ENCODE measurements at regions not wholly inside any gene's neighbourhood (a gene's known extent, or its start where the extent isn't known, plus 50 kb on each side); places are given as distances from the start of the nearest gene placed in this dataset.
A peak's percentile ranks its signal among the peaks of the same experiment; 100 is the strongest.

DNA sequence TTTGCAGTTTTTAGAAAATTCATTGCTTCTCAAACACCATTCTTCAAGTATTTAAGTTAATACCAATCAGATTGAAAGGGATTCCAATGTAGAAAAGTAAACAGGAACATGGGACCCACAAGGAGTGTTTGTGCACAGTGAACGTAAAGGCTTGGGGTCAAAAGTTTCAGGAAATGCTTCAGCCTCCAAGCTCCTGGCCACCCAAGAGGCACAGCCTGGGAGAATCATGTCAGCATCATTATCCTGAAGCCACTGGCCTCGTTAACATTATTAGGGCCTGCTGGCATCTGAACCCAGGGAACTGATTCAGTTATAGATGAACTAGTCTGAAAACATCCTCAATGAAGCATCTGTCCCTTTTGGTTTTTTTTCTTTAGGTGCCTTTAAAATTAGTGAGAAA lies 122.9 kb downstream of the NXNL2 start:
- H3K4me3 ChIP-seq (ENCODE audit: control insufficient read depth, low read depth, low read length), result no peak overlapping the region
- TF ChIP-seq, protein P1, sequence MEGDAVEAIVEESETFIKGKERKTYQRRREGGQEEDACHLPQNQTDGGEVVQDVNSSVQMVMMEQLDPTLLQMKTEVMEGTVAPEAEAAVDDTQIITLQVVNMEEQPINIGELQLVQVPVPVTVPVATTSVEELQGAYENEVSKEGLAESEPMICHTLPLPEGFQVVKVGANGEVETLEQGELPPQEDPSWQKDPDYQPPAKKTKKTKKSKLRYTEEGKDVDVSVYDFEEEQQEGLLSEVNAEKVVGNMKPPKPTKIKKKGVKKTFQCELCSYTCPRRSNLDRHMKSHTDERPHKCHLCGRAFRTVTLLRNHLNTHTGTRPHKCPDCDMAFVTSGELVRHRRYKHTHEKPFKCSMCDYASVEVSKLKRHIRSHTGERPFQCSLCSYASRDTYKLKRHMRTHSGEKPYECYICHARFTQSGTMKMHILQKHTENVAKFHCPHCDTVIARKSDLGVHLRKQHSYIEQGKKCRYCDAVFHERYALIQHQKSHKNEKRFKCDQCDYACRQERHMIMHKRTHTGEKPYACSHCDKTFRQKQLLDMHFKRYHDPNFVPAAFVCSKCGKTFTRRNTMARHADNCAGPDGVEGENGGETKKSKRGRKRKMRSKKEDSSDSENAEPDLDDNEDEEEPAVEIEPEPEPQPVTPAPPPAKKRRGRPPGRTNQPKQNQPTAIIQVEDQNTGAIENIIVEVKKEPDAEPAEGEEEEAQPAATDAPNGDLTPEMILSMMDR (IDR thresholded peaks at IDR 0.05; ENCODE audit: control insufficient read depth, insufficient read depth, low read depth, low read length, missing control alignments), result no peak
- DNase-seq (ENCODE audit: low read depth), result no peak

DNA sequence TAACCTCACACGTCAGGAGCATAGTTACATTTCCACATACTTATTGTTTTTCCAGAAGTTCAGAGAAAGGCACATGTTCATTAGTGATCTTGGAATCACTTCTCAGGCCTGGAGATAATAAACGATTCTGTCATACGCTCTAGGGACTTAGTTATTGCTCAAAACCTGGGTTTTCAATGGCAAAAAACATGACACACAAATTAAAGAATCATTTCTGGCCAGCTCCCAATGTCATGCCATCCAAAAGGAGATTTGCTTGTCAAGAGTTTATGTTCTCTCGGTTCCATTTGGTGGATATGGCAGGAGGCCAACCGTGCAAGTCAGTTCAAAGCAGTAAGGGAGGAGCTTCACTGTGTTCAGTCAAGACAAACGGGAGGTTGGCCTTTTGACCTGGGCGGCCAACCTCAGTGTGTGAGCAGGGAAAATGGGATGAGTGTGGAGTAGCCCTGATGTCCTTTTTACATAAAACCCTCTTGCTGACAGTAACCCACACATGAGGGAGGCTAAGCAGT lies 123.4 kb downstream of the NXNL2 start:
- H3K4me3 ChIP-seq (ENCODE audit: control insufficient read depth, low read depth, low read length), result no peak overlapping the region
- DNase-seq (ENCODE audit: low read depth), result no peak
- TF ChIP-seq, protein P1 (IDR thresholded peaks at IDR 0.05; ENCODE audit: control insufficient read depth, insufficient read depth, low read depth, low read length, missing control alignments), result no peak

DNA sequence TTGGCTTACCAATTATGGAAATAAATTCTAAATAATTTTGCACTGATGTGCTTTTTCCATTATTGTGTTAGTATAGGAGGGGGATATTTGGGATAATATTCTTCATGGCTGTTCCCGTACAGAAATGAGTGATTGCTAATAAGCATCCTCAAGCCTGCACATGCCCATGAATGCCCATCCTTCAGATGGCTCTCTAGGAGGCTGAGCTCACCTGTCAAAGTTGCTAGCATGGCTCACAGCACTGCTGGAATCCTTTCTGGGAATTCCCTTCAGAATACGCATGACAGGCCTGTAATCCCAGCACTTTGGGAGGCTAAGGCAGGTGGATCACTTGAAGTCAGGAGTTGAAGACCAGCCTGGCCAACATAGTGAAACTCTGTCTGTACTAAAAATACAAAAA lies 124.1 kb downstream of the NXNL2 start:
- TF ChIP-seq, protein P1 (IDR thresholded peaks at IDR 0.05; ENCODE audit: control insufficient read depth, insufficient read depth, low read depth, low read length, missing control alignments), result no peak
- DNase-seq (ENCODE audit: low read depth), result no peak
- no peak overlapping the region for H3K4me3 ChIP-seq (ENCODE audit: control insufficient read depth, low read depth, low read length)

DNA sequence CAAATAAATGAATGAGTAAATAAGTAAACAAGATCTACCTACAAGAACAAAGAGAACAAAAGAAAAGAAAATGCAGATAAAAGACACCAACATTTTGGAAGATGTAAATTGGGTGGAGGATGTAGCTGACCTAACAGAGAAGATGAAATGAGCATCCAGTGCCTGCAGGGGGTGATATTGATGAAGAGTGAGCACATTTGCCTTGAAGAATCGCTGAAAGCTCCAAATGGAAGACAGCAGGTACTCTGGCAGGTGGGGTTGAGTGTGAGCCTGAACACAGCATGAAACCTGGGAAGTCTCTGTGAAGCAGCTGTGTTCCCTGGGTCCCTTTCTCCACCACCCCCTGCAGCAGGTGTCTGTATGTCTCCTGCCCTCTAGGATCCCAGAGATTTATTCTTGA lies 125.6 kb downstream of the NXNL2 start:
- TF ChIP-seq, protein P1 (IDR thresholded peaks at IDR 0.05; ENCODE audit: control insufficient read depth, insufficient read depth, low read depth, low read length, missing control alignments), result peak; percentile 63
- no peak for DNase-seq (ENCODE audit: low read depth)
- no peak overlapping the region for H3K4me3 ChIP-seq (ENCODE audit: control insufficient read depth, low read depth, low read length)

DNA sequence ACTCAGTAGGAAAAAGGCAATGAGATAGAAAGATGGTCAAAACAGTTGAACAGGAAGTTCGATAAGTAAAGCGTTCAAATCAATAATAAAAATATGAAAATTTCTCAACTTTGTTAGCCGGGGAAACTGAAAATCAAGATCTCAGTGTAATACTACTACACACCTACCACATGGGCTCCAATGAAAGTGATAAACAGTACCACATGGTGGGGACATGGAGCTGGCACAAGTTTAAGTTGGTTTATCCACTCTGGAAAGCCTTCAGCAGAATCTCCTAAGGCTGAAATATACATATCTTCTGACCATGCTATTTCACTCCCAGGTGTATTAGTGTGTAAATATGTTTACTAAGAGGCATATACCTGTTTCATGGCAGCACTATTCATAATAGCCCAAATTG lies 126.8 kb downstream of the NXNL2 start:
- no peak overlapping the region for H3K4me3 ChIP-seq (ENCODE audit: control insufficient read depth, low read depth, low read length)
- TF ChIP-seq, protein P1 (IDR thresholded peaks at IDR 0.05; ENCODE audit: control insufficient read depth, insufficient read depth, low read depth, low read length, missing control alignments), result peak; percentile 28
- DNase-seq (ENCODE audit: low read depth), result no peak

DNA sequence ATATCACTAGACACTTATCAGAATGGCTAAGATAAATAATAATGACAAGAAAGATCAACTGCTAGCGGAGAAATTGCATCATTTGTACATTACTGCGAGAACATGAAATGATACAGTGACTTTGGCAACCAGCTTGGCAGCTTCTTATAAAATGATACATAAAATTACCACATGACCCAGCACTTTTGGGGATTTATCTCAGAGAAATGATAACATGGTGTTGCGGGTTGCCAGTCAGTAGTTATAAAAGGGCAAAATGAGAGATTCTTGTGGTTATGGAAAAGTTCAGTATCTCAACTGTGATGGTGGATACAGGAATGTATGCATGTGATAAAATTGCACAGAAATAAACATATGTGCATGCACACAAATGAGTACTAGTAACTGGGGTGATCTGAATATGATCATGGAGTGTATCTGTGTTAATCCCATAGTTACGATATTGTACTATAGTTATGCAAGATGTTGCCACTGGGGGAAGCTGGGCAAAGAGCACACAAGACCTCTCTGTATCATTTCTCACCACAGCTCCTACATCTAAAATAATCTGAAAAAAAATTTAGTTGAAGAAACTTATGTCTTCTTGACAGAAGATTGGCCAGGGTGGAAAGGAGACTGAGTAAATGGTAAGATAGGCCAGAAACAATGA lies 128.9 kb downstream of the NXNL2 start:
- no peak overlapping the region for H3K4me3 ChIP-seq (ENCODE audit: control insufficient read depth, low read depth, low read length)
- TF ChIP-seq, protein P1 (IDR thresholded peaks at IDR 0.05; ENCODE audit: control insufficient read depth, insufficient read depth, low read depth, low read length, missing control alignments), result no peak
- DNase-seq (ENCODE audit: low read depth), result no peak

Data from AG09309 (cell line).